NCI-H1105 treated with DMSO at 0.1 percent for 48 hours (cell line): ENCODE measurements at regions not wholly inside any gene's neighbourhood (a gene's known extent, or its start where the extent isn't known, plus 50 kb on each side); places are given as distances from the start of the nearest gene placed in this dataset.

Experiments
- DNase-seq: peaks from one replicate; lab custom pipeline; 2025; lab: John Stamatoyannopoulos, UW

- no peak for DNase-seq
These were observed 51.7 kb upstream of the NFKBIA start for GRCh38 chr14:35456261-35456660.

- no peak for DNase-seq
These were observed 53.9 kb upstream of the NFKBIA start for GRCh38 chr14:35458442-35458841.

DNA sequence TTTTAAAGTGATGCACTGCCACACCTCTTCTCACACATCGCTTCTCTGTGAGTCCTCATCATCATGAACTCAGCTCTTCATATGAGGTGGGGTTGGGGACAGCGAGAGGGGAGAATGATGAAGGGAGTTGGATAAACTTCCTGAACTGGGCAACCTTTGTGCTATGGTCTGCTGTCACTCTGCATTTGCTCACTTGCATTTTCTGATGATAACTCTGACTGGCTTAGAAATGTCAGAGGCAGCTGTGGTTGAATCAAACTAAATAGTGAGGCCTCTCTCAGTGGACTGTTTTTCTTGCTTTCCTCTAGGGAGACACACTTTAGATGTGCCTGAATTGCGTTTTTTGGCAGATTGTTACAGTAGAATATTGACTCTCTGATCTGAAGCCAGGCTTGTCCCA is 55.2 kb upstream of the NFKBIA start:
- DNase-seq, result no peak

- peak; percentile 25 for DNase-seq
These were observed 63.2 kb upstream of the INSM2 start for GRCh38 chr14:35470755-35471154.

DNA sequence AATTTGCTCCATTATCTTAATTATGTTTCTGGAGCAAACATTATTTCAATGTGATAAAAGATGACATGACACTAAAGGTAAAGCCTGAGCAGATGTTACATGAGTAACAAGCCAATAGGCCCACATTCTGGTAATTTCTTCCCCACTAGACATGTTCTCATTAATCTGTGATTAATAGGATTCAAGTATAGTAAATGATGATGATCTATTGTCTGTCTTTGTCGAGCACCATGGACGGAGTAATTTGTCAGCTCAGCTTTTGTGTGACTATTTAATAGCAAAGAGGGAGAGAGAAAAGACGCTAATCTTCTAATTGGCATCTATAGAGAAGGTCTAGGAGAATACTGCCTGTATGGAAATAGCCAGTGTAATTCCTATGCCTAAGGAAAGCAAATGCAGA is 62.2 kb upstream of the INSM2 start:
- DNase-seq, result peak; percentile 76

DNA sequence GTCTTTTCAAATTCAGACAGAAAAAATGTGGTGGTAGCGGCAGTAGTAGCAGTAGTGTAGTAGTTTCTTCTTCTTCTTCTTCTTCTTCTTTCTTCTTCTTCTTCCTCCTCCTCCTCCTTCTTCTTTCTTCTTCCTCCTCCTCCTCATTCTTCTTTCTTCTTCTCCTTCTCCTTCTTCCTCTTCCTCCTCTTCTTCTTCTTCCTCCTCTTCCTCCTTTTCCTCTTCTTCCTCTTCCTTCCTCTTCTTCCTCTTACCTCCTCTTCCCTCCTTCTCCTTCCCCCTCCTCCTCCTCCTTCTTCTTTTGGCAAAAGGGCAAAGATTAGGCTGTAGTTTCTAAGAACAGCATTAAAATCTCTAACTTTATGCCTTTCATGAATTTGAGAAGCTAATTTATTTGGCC is 59.6 kb upstream of the INSM2 start:
- DNase-seq, result no peak

GRCh38 chr14:35480119-35480769 is 53.7 kb upstream of the INSM2 start:
- no peak for DNase-seq

DNA sequence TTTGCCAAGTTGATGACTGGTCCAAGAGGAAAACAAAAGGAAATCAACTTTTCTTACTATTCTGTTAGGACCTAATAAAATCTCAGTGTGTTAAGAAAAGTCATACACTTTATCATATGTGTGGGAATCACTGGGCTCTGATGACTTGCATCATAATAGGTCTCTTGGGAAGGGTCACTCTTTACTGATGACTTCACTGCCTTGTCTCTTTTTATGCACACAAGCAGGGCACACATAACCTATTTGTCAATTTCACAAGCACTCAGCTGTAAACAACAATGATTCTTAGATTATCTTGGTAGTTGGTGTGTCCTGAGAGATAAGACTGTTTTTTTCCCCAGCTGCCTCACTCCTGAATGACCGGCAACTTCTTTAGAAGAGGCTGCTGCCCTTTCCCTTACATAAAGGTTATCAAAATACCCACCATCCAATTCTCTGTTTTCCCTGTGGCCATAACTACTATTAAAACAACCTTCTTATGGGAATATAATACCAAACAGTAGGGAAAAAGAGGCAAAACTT is 50.9 kb upstream of the INSM2 start:
- no peak for DNase-seq
